ENCODE measurements at regions not wholly inside any gene's neighbourhood (a gene's known extent, or its start where the extent isn't known, plus 50 kb on each side); places are given as distances from the start of the nearest gene placed in this dataset.

DNA sequence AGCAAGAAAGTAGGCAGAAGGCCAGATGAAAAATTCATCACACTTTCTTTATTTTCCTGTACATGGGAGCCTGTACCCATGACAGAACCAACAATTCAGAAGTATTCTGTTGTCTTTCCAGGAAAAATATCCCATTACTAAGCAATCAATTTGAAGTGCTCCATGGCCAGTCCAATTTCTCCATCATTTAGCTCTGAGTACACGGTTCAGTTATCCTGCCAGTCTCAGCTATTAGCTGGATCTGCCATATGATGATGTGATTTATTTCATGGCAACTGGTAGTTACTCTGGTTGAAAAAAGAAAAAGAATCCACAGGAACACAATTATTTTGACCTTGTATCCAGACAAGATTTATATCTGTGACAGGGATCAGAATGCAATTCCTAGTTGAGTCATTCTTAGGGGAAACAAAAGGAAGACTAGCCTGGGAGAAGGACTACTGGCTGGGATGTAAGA lies 70.6 kb upstream of the GORAB start:
- TF ChIP-seq, protein P1, sequence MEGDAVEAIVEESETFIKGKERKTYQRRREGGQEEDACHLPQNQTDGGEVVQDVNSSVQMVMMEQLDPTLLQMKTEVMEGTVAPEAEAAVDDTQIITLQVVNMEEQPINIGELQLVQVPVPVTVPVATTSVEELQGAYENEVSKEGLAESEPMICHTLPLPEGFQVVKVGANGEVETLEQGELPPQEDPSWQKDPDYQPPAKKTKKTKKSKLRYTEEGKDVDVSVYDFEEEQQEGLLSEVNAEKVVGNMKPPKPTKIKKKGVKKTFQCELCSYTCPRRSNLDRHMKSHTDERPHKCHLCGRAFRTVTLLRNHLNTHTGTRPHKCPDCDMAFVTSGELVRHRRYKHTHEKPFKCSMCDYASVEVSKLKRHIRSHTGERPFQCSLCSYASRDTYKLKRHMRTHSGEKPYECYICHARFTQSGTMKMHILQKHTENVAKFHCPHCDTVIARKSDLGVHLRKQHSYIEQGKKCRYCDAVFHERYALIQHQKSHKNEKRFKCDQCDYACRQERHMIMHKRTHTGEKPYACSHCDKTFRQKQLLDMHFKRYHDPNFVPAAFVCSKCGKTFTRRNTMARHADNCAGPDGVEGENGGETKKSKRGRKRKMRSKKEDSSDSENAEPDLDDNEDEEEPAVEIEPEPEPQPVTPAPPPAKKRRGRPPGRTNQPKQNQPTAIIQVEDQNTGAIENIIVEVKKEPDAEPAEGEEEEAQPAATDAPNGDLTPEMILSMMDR (IDR thresholded peaks at IDR 0.05) = no peak
- TF ChIP-seq POLR2A (IDR thresholded peaks at IDR 0.05) (no peak), POLR2AphosphoS5 (IDR thresholded peaks at IDR 0.05) (no peak), EP300 (IDR thresholded peaks at IDR 0.05) (no peak)

Measured in gastroesophageal sphincter (tissue), 3 donors.